ENCODE measurements at regions not wholly inside any gene's neighbourhood (a gene's known extent, or its start where the extent isn't known, plus 50 kb on each side); places are given as distances from the start of the nearest gene placed in this dataset.

DNA sequence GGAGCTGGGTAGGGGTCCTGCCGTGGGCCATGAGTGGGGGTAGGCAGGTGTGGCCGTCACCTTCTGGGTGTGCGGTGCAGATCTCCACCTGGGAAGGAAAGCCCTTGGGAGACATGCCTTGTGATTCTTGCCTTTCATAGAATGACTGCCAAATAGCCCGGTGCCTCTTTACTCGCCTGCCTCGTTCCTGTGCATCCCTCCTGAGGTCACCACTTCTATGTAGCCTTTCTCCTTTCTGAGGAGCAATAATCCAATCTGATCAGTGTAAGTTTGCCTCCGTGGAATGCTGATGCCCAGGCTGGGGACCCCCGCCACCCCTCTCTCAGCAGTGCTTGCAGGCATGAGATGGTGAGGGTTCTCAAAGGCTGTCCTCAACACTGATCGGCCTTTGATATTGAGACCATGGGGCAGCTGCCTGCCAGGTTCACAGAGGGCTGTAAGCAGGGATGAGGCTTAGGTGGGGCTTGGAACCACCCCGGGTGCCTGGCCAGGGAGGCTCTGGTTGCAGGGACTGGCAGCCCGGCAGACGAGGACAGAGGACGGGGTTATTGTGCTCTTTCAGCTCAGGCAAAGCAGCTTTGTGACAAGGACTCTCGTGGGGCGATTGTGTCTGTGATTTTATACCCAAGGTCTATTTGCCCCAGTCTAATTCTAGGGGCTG lies 86.1 kb upstream of the WNT7B start:
- H3K4me3 ChIP-seq (ENCODE audit: low read depth in 1 of 2, low read length in 1 of 2), result no peak overlapping the region
- H3K4me1 ChIP-seq (ENCODE audit: control insufficient read depth in 1 of 2, insufficient read depth in 1 of 2, low read depth in 1 of 2, low read length in 1 of 2), result peaks cover 0 to 16% of the 10 kb centered on the region in 2 experiments
- TF ChIP-seq, protein P1, sequence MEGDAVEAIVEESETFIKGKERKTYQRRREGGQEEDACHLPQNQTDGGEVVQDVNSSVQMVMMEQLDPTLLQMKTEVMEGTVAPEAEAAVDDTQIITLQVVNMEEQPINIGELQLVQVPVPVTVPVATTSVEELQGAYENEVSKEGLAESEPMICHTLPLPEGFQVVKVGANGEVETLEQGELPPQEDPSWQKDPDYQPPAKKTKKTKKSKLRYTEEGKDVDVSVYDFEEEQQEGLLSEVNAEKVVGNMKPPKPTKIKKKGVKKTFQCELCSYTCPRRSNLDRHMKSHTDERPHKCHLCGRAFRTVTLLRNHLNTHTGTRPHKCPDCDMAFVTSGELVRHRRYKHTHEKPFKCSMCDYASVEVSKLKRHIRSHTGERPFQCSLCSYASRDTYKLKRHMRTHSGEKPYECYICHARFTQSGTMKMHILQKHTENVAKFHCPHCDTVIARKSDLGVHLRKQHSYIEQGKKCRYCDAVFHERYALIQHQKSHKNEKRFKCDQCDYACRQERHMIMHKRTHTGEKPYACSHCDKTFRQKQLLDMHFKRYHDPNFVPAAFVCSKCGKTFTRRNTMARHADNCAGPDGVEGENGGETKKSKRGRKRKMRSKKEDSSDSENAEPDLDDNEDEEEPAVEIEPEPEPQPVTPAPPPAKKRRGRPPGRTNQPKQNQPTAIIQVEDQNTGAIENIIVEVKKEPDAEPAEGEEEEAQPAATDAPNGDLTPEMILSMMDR (IDR thresholded peaks at IDR 0.05), result no peak
- H3K9me3 ChIP-seq, result no peaks in the 10 kb centered on the region
- H3K36me3 ChIP-seq, result peaks cover 27% of the 10 kb centered on the region
- H3K27me3 ChIP-seq, result peaks cover 9% of the 10 kb centered on the region
- no peak overlapping the region for H3K27ac ChIP-seq

DNA sequence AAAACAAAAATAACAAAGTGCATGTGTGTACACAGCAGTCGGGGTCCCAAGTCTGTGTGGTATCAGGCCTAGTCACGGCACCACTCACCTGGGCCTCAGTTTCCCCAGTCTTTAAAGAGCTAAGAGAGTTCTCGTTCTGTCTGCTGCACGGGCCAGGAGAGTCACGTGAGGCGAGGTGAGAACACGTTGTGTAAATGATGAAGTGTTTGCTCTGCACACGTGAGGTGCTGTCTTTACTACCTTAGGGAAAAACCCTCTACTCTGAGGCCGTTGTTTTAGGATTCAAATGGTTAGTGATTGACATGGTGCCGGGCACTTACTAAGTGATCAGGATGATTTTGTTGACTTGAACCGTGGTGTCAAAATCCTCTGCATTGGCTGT lies 86.5 kb upstream of the PPARA start:
- Histone ChIP-seq H3K4me1 (ENCODE audit: control insufficient read depth in 1 of 2, insufficient read depth in 1 of 2, low read depth in 1 of 2, low read length in 1 of 2) (peaks cover 0 to 15% of the 10 kb centered on the region in 2 experiments), H3K27me3 (peaks cover 9% of the 10 kb centered on the region), H3K9me3 (no peaks in the 10 kb centered on the region), H3K36me3 (peaks cover 25% of the 10 kb centered on the region), H3K4me3 (ENCODE audit: low read depth in 1 of 2, low read length in 1 of 2) (no peak overlapping the region), H3K27ac (no peak overlapping the region)
- TF ChIP-seq, protein P1 (IDR thresholded peaks at IDR 0.05), result no peak

DNA sequence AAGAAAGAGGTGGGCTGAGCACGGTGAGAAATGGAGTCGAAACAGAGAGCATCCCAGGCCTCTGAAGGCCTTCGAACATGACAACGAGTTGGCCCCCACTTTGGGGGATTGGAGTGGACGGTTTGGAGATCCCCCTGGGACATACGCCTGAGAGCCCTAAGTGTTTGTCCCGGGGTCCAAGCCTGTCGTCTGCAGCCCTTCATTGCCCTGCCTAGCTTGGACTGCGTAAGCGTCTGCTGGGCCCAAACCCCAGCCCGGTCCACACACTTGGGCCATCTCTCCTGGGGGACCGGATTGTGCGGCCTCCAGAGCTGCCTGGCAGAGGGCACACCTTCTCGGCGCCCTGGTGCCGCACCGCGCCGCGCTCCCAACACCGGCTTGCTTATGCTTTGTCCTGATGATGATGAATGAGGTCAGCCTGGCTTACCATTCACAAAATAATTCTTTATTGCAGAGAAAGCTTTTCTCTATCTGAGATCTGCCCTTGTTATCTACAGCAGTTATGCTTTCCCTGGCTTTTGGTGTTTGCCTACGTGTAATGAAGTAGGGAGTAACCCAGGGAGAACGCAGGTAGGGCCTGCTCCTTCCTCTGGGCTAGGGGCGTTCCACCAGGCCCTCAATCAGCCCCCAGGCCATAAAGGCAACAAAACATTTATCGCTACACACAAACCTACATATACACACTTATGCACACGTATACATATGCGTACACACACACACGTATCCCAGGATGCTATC lies 85.9 kb upstream of the PPARA start:
- Histone ChIP-seq H3K27me3 (peaks cover 9% of the 10 kb centered on the region), H3K27ac (no peak overlapping the region), H3K4me1 (ENCODE audit: control insufficient read depth in 1 of 2, insufficient read depth in 1 of 2, low read depth in 1 of 2, low read length in 1 of 2) (peaks cover 3 to 21% of the 10 kb centered on the region in 2 experiments), H3K4me3 (ENCODE audit: low read depth in 1 of 2, low read length in 1 of 2) (no peak overlapping the region), H3K9me3 (no peaks in the 10 kb centered on the region), H3K36me3 (peaks cover 19% of the 10 kb centered on the region)
- TF ChIP-seq, protein P1 (IDR thresholded peaks at IDR 0.05), result no peak

DNA sequence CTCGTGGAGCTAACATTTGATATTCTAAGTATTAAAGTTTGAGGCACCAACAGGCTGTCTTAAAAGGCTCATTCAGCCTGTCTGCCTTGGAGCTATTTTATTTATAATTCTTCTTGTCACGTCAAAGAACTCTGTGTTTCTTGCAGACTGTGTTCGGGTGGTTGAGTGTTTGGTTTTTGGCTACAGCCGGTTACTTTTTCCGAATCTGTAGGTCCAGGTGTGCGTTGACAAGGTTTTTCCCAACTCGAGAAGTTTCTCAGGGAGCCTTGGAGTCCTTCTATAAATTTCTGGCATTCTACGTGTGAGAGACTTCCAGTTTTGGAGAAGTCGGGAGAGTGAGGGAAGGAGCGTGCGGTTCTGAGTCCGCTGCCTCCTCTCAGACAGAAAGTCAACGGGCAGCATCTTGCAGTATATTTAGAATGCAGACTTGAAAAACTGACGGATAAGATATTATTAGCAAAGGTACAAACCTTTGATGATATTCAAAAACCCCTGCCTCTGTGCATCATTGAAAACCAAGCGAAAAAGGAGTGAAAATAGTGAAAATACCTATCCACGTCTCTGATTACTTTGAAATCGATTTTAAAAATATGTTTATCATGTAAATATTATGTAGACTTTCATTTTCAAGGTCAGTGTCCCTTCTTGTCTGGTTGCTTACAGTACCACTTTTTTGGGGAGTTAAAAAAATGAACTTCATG lies 85.2 kb upstream of the PPARA start:
- Histone ChIP-seq H3K36me3 (peaks cover 18% of the 10 kb centered on the region), H3K4me1 (ENCODE audit: control insufficient read depth in 1 of 2, insufficient read depth in 1 of 2, low read depth in 1 of 2, low read length in 1 of 2) (peaks cover 10 to 28% of the 10 kb centered on the region in 2 experiments), H3K27me3 (peaks cover 9% of the 10 kb centered on the region), H3K4me3 (ENCODE audit: low read depth in 1 of 2, low read length in 1 of 2) (no peak overlapping the region), H3K9me3 (no peaks in the 10 kb centered on the region), H3K27ac (no peak overlapping the region)
- TF ChIP-seq, protein P1 (IDR thresholded peaks at IDR 0.05), result no peak

DNA sequence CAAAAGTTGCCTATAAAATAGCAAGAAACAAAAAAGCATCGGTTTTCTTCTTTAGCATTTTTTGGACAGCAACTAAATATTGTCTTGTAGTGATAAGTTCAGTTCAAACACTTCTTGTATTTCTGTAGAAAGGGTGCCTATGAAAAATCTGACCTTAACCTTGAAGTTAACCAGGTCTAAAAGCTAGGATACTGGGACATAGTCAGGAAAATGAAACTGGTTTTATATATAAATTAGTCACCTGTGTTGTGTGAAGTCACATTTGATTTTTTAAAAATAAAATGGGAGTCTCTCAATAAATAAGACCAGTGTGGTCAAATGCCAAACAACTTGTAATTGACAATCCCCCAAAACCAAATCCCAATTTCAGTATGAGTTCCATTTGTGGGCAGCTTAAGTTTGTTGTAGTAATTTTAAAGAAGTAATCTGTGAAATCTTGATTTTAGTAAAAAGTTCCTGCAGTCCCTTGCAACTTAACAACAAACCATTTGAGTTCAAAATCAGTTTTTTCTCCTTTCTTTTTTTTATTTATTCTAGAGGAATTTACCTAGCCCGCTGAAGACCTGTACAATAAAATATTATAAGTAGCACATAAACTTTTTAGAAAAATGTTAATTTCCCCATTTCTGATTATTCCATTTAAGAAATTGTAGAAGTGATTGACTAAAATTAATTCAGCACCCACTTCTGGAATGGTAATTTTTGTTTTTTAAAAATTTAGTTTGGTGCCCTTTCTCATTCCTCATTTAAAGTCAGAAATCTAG lies 84.5 kb upstream of the PPARA start:
- no peak overlapping the region for H3K27ac ChIP-seq
- no peaks in the 10 kb centered on the region for H3K9me3 ChIP-seq
- peaks cover 18% of the 10 kb centered on the region for H3K36me3 ChIP-seq
- H3K4me1 ChIP-seq (ENCODE audit: control insufficient read depth in 1 of 2, insufficient read depth in 1 of 2, low read depth in 1 of 2, low read length in 1 of 2), result peaks cover 13 to 33% of the 10 kb centered on the region in 2 experiments
- H3K27me3 ChIP-seq, result peaks cover 6% of the 10 kb centered on the region
- TF ChIP-seq, protein P1 (IDR thresholded peaks at IDR 0.05), result no peak
- H3K4me3 ChIP-seq (ENCODE audit: low read depth in 1 of 2, low read length in 1 of 2), result no peak overlapping the region
